GM19328 (cell line): ENCODE measurements at regions not wholly inside any gene's neighbourhood (a gene's known extent, or its start where the extent isn't known, plus 50 kb on each side); places are given as distances from the start of the nearest gene placed in this dataset.

Experiments
- ATAC-seq: cut with Tn5 transposase; IDR thresholded peaks from one replicate; pipeline ENCODE4 v1.9.1; 2021; ENCODE audit warnings: mild to moderate bottlenecking, moderate library complexity; ENCODE audit not compliant: unreplicated experiment

- ATAC-seq, result no peak
Measured at GRCh38 chr3:189042832-189043231, 128.9 kb upstream of the TPRG1 start.

GRCh38 chr3:189049458-189050236 is 122.1 kb upstream of the TPRG1 start:
- ATAC-seq, result no peak

- ATAC-seq, result no peak
Measured at GRCh38 chr3:189053322-189053721, 118.4 kb upstream of the TPRG1 start.

GRCh38 chr3:189056646-189057335 is 115.0 kb upstream of the TPRG1 start:
- no peak for ATAC-seq

- ATAC-seq, result no peak
Measured at GRCh38 chr3:189057369-189057768, 114.4 kb upstream of the TPRG1 start.

GRCh38 chr3:189058071-189058470 is 113.7 kb upstream of the TPRG1 start:
- ATAC-seq, result no peak

GRCh38 chr3:189070965-189071364 is 100.8 kb upstream of the TPRG1 start:
- no peak for ATAC-seq

GRCh38 chr3:189071446-189071845 is 100.3 kb upstream of the TPRG1 start:
- ATAC-seq, result no peak

GRCh38 chr3:189076449-189076848 is 95.3 kb upstream of the TPRG1 start:
- ATAC-seq, result no peak

GRCh38 chr3:189080745-189081144 is 91.0 kb upstream of the TPRG1 start:
- ATAC-seq, result no peak

- no peak for ATAC-seq
Measured at GRCh38 chr3:189082666-189083427, 88.9 kb upstream of the TPRG1 start.

- no peak for ATAC-seq
Measured at GRCh38 chr3:189084620-189085019, 87.2 kb upstream of the TPRG1 start.

- no peak for ATAC-seq
Measured at GRCh38 chr3:189092547-189092946, 79.2 kb upstream of the TPRG1 start.

- no peak for ATAC-seq
Measured at GRCh38 chr3:189094539-189094938, 77.2 kb upstream of the TPRG1 start.

- ATAC-seq, result no peak
Measured at GRCh38 chr3:189096092-189096491, 75.7 kb upstream of the TPRG1 start.

GRCh38 chr3:189099031-189099471 is 72.7 kb upstream of the TPRG1 start:
- no peak for ATAC-seq

GRCh38 chr3:189099505-189100290 is 72.1 kb upstream of the TPRG1 start:
- ATAC-seq, result no peak

- no peak for ATAC-seq
Measured at GRCh38 chr3:189100866-189101265, 70.9 kb upstream of the TPRG1 start.

- no peak for ATAC-seq
Measured at GRCh38 chr3:189101594-189101993, 70.2 kb upstream of the TPRG1 start.

- no peak for ATAC-seq
Measured at GRCh38 chr3:189103208-189103607, 68.6 kb upstream of the TPRG1 start.

GRCh38 chr3:189108067-189108466 is 63.7 kb upstream of the TPRG1 start:
- ATAC-seq, result no peak
